ENCODE measurements at regions not wholly inside any gene's neighbourhood (a gene's known extent, or its start where the extent isn't known, plus 50 kb on each side); places are given as distances from the start of the nearest gene placed in this dataset.

DNA sequence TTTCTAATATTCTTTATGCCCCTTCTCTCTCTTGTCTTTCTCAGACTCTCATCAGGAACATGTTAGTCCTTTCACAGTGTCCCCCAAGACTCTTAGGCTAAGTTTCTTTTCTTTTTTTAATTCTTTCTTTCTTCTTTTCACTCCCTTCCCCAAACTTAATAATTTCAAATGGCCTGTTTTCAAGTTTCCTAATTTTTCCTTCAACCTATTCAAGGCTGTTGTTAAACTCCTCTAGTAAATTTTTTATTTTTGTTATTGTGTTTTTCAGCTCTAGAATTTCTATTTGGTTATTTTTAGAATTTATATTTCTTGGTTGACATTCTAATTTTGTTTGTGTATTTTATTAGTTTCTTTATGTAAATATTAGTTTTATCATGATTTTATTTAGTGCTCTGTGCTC lies 236.6 kb upstream of the GYPC start:
- H3K4me3 Mint-ChIP-seq = no peak overlapping the region
- peaks cover 7% of the 10 kb centered on the region; the same call in 2 of the 3 replicates for H3K36me3 Mint-ChIP-seq (ENCODE audit: low read depth)
- no peak for DNase-seq (ENCODE audit: low spot score)
- Histone ChIP-seq H3K9me2 (ENCODE audit: insufficient read depth) (no peaks in the 10 kb centered on the region), H3K27ac (ENCODE audit: low read depth) (no peak overlapping the region), H3K27me3 (ENCODE audit: insufficient read depth) (no peaks in the 10 kb centered on the region), H3K79me2 (replicated peaks; ENCODE audit: insufficient read depth) (no peaks in the 10 kb centered on the region), H3F3A (replicated peaks; ENCODE audit: low read depth) (no peaks in the 10 kb centered on the region), H4K20me1 (replicated peaks; ENCODE audit: insufficient read depth) (no peaks in the 10 kb centered on the region), H3K36me3 (ENCODE audit: insufficient read depth) (no peaks in the 10 kb centered on the region; the same call in 1 of the 2 replicates), H3K4me3 (no peak overlapping the region), H2AFZ (no peak overlapping the region), H3K4me2 (no peak overlapping the region), H3K4me1 (ENCODE audit: insufficient read depth) (no peaks in the 10 kb centered on the region)
- no peak overlapping the region for H3K27ac Mint-ChIP-seq
- peaks cover 16% of the 10 kb centered on the region for H3K9me3 Mint-ChIP-seq
- peaks cover 2% of the 10 kb centered on the region for H3K27me3 Mint-ChIP-seq (ENCODE audit: insufficient read depth, low read depth, poor library complexity)
- TF ChIP-seq ZNF462 (CRISPR knock-in tag; IDR thresholded peaks at IDR 0.05) (no peak), ZNF331 (CRISPR knock-in tag; IDR thresholded peaks at IDR 0.05; ENCODE audit: low read depth) (no peak), REST (IDR thresholded peaks at IDR 0.05; ENCODE audit: unreplicated experiment) (no peak), CREB1 (CRISPR knock-in tag; IDR thresholded peaks at IDR 0.05; ENCODE audit: low read depth) (no peak), ZNF114 (CRISPR knock-in tag; IDR thresholded peaks at IDR 0.05) (no peak), JUNB (IDR thresholded peaks at IDR 0.05; ENCODE audit: unreplicated experiment) (no peak), EZH2 (IDR thresholded peaks at IDR 0.05; ENCODE audit: low read depth, unreplicated experiment) (no peak), POLR2AphosphoS5 (IDR thresholded peaks at IDR 0.05; ENCODE audit: low read depth) (no peak), STAT1 (IDR thresholded peaks at IDR 0.05; ENCODE audit: unreplicated experiment) (no peak), EZH2phosphoT487 (IDR thresholded peaks at IDR 0.05; ENCODE audit: unreplicated experiment) (no peak), ETS1 (IDR thresholded peaks at IDR 0.05) (no peak), NANOG (IDR thresholded peaks at IDR 0.05; ENCODE audit: borderline replicate concordance) (no peak)
- TF ChIP-seq, protein P1, sequence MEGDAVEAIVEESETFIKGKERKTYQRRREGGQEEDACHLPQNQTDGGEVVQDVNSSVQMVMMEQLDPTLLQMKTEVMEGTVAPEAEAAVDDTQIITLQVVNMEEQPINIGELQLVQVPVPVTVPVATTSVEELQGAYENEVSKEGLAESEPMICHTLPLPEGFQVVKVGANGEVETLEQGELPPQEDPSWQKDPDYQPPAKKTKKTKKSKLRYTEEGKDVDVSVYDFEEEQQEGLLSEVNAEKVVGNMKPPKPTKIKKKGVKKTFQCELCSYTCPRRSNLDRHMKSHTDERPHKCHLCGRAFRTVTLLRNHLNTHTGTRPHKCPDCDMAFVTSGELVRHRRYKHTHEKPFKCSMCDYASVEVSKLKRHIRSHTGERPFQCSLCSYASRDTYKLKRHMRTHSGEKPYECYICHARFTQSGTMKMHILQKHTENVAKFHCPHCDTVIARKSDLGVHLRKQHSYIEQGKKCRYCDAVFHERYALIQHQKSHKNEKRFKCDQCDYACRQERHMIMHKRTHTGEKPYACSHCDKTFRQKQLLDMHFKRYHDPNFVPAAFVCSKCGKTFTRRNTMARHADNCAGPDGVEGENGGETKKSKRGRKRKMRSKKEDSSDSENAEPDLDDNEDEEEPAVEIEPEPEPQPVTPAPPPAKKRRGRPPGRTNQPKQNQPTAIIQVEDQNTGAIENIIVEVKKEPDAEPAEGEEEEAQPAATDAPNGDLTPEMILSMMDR (conservative IDR thresholded peaks at IDR 0.05; ENCODE audit: low read depth in 2 of 2) = no peak
- ATAC-seq = no peak
- H3K4me1 Mint-ChIP-seq = no peaks in the 10 kb centered on the region
